Effector CD4-positive, alpha-beta T cell (primary cell): ENCODE measurements at regions not wholly inside any gene's neighbourhood (a gene's known extent, or its start where the extent isn't known, plus 50 kb on each side); places are given as distances from the start of the nearest gene placed in this dataset.

Experiments used
- DNase-seq: peaks from one replicate; pipeline ENCODE4 v3.0.0-alpha.2; 2020

- DNase-seq: no peak
These were observed 324.2 kb downstream of the PMP22 start for GRCh38 chr17:14940938-14941265.

GRCh38 chr17:14940108-14940937 lies 324.8 kb downstream of the PMP22 start:
- DNase-seq: no peak

- no peak for DNase-seq
These were observed 329.2 kb downstream of the PMP22 start for GRCh38 chr17:14935845-14936485.

GRCh38 chr17:14935139-14935841 lies 329.8 kb downstream of the PMP22 start:
- no peak for DNase-seq

GRCh38 chr17:14933676-14934075 lies 331.4 kb downstream of the PMP22 start:
- no peak for DNase-seq

GRCh38 chr17:14926526-14927122 lies 338.5 kb downstream of the PMP22 start:
- DNase-seq: peak; percentile 46

GRCh38 chr17:14926073-14926472 lies 339.1 kb downstream of the PMP22 start:
- no peak for DNase-seq

GRCh38 chr17:14925498-14925897 lies 339.6 kb downstream of the PMP22 start:
- DNase-seq: no peak

- DNase-seq: no peak
These were observed 341.1 kb downstream of the PMP22 start for GRCh38 chr17:14923981-14924380.

- DNase-seq: no peak
These were observed 342.7 kb downstream of the PMP22 start for GRCh38 chr17:14922411-14922810.

GRCh38 chr17:14921936-14922335 lies 343.2 kb downstream of the PMP22 start:
- no peak for DNase-seq

GRCh38 chr17:14919631-14920213 lies 345.4 kb downstream of the PMP22 start:
- DNase-seq: no peak

- DNase-seq: no peak
These were observed 346.0 kb downstream of the PMP22 start for GRCh38 chr17:14919094-14919493.

- DNase-seq: no peak
These were observed 346.6 kb downstream of the PMP22 start for GRCh38 chr17:14918540-14918939.

- DNase-seq: no peak
These were observed 354.2 kb downstream of the PMP22 start for GRCh38 chr17:14910916-14911315.

GRCh38 chr17:14904386-14904785 lies 360.7 kb downstream of the PMP22 start:
- no peak for DNase-seq

GRCh38 chr17:14903854-14904253 lies 361.3 kb downstream of the PMP22 start:
- DNase-seq: no peak

GRCh38 chr17:14902803-14903202 lies 362.3 kb downstream of the PMP22 start:
- no peak for DNase-seq

- no peak for DNase-seq
These were observed 362.8 kb downstream of the PMP22 start for GRCh38 chr17:14902297-14902696.

GRCh38 chr17:14901376-14901775 lies 363.8 kb downstream of the PMP22 start:
- no peak for DNase-seq

GRCh38 chr17:14886200-14886739 lies 378.9 kb downstream of the PMP22 start:
- no peak for DNase-seq

GRCh38 chr17:14882131-14882530 lies 383.0 kb downstream of the PMP22 start:
- DNase-seq: no peak
